Activated CD4-positive, alpha-beta T cell treated with anti-CD3 and anti-CD28 coated beads, Interleukin-2, amount 50 U/mL, for 4 hours (primary cell): ENCODE measurements at regions not wholly inside any gene's neighbourhood (a gene's known extent, or its start where the extent isn't known, plus 50 kb on each side); places are given as distances from the start of the nearest gene placed in this dataset.
"Not testable (repeated sequence)": the region's sequence is repeated elsewhere in the genome, so short reads cannot be mapped to it uniquely, and the experiment has no call there.

Source experiments
- DNase-seq, 2 experiments: peaks; one replicate each; pipeline ENCODE4 v3.0.0-alpha.2; 2020

- DNase-seq, result not testable (repeated sequence)
Measured at GRCh38 chr1:182225755-182226154, 164.2 kb upstream of the ZNF648 start.

GRCh38 chr1:182221990-182222389 is 160.5 kb upstream of the ZNF648 start:
- not testable (repeated sequence) for DNase-seq

DNA sequence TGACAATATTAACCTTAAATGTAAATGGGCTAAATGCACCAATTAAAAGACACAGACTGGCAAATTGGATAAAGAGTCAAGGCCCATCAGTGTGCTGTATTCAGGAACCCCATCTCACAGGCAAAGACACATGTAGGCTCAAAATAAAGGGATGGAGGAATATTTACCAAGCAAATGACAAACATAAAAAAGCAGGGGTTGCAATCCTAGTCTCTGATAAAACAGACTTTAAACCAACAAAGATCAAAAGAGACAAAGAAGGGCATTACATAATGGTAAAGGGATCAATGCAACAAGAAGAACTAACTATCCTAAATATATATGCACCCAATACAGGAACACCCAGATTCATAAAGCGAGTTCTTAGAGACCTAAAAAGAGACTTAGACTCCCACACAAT is 159.9 kb upstream of the ZNF648 start:
- not testable (repeated sequence) for DNase-seq

GRCh38 chr1:182217967-182218366 is 156.5 kb upstream of the ZNF648 start:
- no peak for DNase-seq

GRCh38 chr1:182217071-182217470 is 155.6 kb upstream of the ZNF648 start:
- no peak for DNase-seq

DNA sequence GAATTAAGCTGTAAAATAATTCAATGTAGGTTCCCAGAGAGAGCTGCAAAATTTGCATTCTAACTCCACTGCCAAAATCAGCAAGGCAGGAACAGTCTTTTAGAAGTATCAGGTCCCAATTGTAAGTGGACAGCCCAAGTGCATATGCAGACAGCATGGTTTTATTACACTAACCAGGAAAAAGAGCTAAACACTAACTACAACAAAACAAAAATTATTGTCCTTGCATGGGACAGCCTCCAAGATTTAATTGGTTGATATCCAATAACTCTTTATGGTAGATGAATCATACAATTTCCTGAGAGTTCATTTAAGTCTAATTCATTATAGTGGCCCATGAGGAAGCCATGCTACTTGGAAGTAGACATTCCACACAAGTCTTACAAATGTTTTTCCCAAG is 154.3 kb upstream of the ZNF648 start:
- no peak for DNase-seq

- DNase-seq, result no peak
Measured at GRCh38 chr1:182213163-182213562, 151.7 kb upstream of the ZNF648 start.

- no peak for DNase-seq
Measured at GRCh38 chr1:182211386-182211785, 149.9 kb upstream of the ZNF648 start.

DNA sequence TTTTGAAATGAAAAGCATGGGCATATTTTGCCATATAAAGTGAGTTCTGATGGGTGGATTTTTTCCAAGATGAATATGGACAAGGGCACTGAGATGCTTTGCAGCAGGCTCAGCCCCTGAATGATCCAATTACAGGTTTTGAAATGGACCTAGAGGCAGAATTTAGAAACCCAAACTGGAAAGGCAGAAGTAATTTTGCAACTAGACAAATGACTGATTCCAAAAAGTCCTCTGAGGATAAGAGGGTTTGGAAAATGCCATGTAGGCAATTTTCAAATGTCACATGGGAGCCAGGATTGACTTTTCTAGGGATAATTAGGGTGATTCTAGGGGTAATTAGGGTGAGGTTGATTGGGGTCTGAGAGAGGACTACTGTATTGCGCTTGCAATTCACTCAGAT is 148.9 kb upstream of the ZNF648 start:
- no peak for DNase-seq

DNA sequence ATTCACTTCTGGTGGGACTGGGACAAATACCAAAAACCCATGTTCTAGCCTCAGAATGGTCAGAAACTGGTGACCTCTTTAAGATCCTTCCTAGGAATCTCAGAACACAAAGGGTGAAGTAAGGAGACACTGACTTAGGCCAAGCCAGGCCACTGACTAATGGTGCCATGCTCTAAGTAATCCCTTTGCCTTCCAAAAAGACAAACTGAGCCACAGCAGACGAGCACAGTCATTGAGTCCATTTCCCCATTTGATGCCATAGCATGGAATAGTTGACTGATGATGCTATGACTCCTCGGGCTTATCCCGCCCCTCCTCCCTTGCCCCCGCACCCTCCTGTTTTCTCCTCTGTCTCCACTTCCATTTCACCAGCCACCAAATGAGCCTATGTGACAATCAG is 145.8 kb upstream of the ZNF648 start:
- no peak for DNase-seq

GRCh38 chr1:182206626-182207239 is 145.2 kb upstream of the ZNF648 start:
- DNase-seq, result no peak

- DNase-seq, result no peak
Measured at GRCh38 chr1:182205351-182206022, 144.0 kb upstream of the ZNF648 start.

DNA sequence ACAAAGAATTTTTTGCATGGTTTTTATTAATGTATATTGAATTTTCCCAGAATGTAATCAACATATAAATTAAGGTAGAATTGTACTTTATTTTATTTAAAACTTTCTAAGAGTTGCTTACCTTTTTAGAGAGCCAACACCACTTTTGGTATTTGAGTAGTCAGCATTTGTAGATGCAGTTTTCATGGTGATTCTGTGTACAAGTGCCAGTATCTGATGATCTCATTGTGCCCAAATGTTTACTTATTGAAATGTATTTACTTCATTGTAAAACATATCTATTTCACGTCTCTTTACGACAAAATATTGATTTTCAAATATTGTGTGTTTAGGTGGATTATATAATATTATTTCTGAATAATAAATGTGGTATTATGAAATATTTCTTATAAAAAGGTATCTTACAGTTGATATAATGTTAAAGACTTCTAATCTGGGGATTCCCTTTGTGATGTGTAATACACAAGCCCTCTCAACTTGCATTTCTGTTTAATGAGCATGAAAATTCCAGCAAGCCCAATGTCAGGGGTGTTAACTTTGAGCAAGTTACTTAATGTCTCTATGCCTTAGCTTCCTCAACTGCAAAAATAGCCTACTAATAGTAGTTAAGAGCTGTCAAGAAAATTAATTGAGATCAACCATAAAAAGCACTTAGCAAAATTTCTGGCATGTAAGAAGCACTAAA is 141.8 kb upstream of the ZNF648 start:
- no peak for DNase-seq

DNA sequence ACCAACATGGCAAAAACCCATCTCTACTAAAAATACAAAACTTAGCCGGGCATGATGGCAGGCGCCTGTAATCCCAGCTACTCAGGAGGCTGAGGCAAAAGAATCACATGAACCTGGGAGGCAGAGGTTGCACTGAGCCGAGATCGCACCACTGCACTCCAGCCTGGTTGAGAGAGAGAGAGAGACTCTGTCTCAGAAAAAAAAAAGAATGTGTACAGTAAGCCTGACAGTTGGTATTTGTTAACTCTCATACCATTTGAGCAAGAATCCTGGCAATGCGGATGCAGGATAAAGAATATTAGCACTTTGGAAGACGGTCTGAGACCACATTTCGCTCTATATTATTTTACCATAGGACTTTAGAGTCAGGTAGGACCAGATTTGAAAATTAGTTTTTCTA is 140.0 kb upstream of the ZNF648 start:
- not testable (repeated sequence) for DNase-seq

DNA sequence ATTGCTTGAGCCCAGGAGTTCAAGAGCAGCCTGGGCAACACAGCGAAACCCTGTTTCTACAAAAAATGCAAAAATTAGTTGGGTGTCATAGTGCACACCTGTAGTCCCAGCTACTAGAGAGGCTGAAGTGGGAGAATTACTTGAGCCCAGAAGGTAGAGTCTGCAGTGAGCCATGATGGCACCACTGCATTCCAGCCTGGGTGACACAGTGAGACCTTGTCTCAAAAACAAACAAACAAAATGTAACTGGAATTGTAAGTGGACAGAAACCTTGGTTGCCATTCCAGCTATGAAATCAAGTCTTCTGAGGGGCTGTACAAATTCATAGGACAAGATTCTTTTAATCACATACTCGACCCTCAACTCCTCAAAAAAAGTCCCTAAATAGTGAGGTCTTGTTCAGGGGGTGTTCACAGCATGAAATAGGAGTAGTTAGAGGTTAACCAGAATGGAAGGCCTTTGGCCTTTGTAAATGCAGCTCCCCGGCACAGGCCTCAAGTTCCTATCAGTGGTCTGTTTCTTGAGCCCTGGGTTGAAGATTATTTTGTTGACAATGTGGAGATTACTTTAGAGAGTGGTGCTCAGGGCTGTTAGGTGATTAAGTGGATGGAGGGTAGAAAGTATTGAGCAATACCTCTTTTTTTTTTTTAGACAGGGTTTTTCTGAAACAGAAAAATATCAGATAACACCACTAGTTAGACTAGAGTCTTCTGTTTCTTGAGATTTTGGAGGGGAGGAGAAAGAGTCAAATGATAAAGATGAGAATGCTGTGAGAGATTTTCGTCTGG is 138.7 kb upstream of the ZNF648 start:
- no peak for DNase-seq

- DNase-seq, result no peak
Measured at GRCh38 chr1:182198006-182198605, 136.6 kb upstream of the ZNF648 start.

DNA sequence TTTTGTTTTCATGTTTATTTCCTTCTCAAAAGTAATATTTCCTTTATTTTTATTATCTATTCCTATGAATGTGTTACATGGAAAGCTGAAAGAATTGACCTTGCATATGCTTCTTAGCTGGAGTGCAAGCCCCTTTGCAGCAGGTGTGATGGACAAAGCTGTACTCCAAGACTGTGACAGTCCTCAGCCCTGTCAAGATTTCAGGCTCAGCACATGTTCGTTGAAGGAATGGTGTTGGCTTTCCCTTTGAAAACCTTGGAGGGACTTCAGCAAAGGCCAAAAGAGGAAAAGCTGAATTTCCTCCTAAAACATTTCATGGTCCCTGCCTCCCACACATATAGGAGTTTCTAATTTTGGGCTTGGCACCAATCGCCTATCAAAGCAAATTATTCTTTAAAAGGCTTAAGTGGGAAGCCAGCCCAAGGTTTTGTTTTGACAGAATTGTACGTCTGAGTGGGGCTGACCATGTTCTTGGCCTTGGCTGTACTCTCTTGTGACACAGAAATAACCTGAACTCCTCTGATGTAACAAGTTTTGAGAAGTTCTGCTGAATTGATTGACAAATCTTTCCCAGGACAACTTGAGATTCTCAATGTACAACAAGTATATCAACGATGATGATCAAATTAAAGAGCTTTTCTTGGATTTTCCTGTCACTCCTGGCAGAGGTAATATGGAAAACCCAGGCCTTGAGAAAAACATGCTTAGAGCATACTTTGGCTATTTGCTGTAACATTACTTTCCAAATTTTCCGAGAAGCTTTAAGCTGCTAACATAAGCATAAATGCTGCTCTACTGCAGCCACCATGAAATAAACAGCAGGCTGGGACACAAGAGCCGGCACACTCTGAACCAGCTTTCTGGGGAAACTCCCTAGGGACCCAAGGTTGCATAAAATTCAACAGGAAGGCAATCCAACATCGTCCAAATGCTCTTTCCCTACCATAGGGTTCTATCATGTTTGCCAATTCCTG is 135.7 kb upstream of the ZNF648 start:
- DNase-seq, result no peak

DNA sequence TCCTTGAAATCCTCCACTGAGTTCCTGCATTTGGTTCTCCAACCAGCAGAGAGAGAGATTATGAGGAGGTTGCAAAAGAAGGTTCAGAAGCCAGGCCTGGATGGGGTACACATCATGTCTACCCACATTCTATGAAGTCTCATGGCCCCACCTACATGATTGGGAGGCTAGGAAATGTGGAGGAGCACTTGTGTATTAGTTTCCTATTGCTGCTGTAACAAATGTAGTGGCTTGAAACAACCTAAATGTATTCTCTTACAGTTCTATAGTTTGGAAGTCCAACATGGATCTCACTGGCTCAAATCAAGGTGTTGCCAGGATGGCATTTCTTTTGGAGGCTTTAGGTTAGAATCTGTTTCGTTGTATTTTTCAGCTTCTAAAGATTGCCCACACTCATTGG is 134.2 kb upstream of the ZNF648 start:
- no peak for DNase-seq

DNA sequence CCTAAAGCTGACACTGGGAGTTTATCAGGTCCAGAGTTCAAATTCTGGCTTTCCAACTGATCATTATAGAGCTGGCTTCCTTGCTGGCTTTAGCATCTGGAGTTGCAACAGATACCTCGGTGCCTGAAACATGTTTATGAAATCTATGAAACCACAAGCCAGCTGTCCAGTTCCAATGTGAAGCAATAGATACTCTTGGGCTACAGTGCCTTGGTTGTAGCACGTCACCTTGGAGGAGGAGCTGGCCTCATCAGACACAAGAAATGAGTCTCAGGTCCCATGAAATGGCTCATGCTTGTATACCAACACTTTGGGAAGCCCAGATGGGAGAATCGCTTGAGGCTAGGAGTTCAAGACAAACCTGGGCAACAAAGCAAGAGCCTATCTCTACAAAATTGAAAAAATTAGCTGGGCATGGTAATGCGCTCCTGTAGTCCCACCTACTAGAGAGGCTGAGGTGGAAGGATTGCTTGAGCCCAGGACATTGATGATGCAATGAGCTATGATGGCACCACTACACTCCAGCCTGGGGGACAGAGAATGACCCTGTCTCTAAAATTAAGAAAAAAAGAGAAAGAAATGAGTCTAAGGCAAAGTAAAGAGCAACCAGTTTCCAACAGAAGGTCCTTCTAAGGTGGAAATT is 132.5 kb upstream of the ZNF648 start:
- no peak for DNase-seq

DNA sequence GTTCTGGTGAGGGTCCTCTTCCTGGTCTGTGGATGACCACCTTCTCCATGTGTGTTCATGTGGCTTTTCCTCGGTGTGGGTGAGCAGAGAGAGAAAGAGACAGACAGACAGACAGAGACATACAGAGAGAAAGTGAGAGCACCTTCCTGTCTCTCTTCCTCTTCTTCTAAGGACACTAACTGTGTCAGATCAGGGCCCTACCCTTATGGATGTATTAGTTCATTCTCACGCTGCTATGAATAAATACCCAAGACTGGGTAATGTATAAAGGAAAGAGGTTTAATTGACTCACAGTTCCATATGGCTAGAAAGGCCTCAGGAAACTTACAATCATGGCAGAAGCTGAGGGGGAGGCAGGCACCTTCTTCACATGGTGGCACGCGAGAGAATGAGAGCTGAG is 131.5 kb upstream of the ZNF648 start:
- DNase-seq, result no peak

GRCh38 chr1:182192215-182192614 is 130.7 kb upstream of the ZNF648 start:
- DNase-seq, result no peak
